Heart left ventricle (tissue), 16 donors: ENCODE measurements at regions not wholly inside any gene's neighbourhood (a gene's known extent, or its start where the extent isn't known, plus 50 kb on each side); places are given as distances from the start of the nearest gene placed in this dataset.

Experiments used
- ATAC-seq, 4 donors: fragments of 200-7000 bp; cut with Tn5 transposase; one replicate each; pipeline ENCODE4 v1.9.1; 2020 to 2022; ENCODE audit warnings: moderate library complexity in 4 of 4, mild to moderate bottlenecking in 3 of 4, moderate number of reproducible peaks in 1 of 4
- DNase-seq, 5 donors: peaks; one replicate each; pipeline ENCODE4 v3.0.0-alpha.2; 2020
- H3K27ac ChIP-seq, 12 donors: fragments of 200-600 bp; sonication (generic) in 4 of 12; one replicate each; pipeline versions ENCODE4 v1.5.0 to v1.8.0; 2016 to 2022; ENCODE audit warnings: mild to moderate bottlenecking in 2 of 12
- H3K27me3 ChIP-seq, 9 donors: fragments of 200-600 bp; sonication (generic) in 2 of 9; one replicate each; pipeline versions ENCODE4 v1.5.1 to v1.8.0; 2016 to 2022; ENCODE audit warnings: mild to moderate bottlenecking in 3 of 9
- H3K36me3 ChIP-seq, 9 donors: fragments of 200-600 bp; sonication (generic) in 2 of 9; one replicate each; pipeline versions ENCODE4 v1.5.0 to v1.8.0; 2018 to 2022; ENCODE audit warnings: mild to moderate bottlenecking in 2 of 9
- H3K4me1 ChIP-seq, 12 donors: fragments of 200-600 bp; sonication (generic) in 4 of 12; one replicate each; pipeline versions ENCODE4 v1.5.0 to v1.8.0; 2016 to 2022; ENCODE audit warnings: mild to moderate bottlenecking in 3 of 12
- H3K4me3 ChIP-seq, 12 donors: fragments of 200-600 bp; sonication (generic) in 4 of 12; one replicate each; pipeline versions ENCODE4 v1.5.0 to v1.8.0; 2017 to 2022; ENCODE audit warnings: mild to moderate bottlenecking in 9 of 12, moderate library complexity in 4 of 12
- H3K9me3 ChIP-seq, 12 donors: fragments of 200-600 bp; sonication (generic) in 4 of 12; one replicate each; pipeline versions ENCODE4 v1.5.0 to v1.8.0; 2016 to 2022; ENCODE audit warnings: mild to moderate bottlenecking in 1 of 12
- POLR2A ChIP-seq, 2 donors: fragments of 450-650 bp; IDR thresholded peaks; one replicate each; pipeline ENCODE4 v1.6.1; 2017; ENCODE audit warnings: antibody characterized with exemption in 2 of 2, mild to moderate bottlenecking in 2 of 2, moderate library complexity in 2 of 2
- WGBS, 4 donors: extraction: QIAGEN DNeasy Blood & Tissue Kit in 2 of 4; methylation state at CpG; one replicate each; pipeline versions ENCODE4 v1.1.5 to v1.1.7; 2013 to 2018; 5-methylcytosine and 5-hydroxymethylcytosine counted together
- intact Hi-C, 10 donors: fragments of 100-400 bp; cut with DNase I; formaldehyde crosslinking; loops; one replicate each; pipeline versions ENCODE4 v1.11.1 to v1.14.2; 2022
- TF ChIP-seq, protein P1 (sequence below), 12 donors: fragments of 200-600 bp; sonication (generic) in 4 of 12; IDR thresholded peaks; one replicate each; pipeline versions ENCODE4 v1.5.0 to v1.8.0; 2018 to 2022; ENCODE audit warnings: antibody characterized with exemption in 12 of 12, mild to moderate bottlenecking in 5 of 12
- donor health status: ischemic (EF 13 %, LVEDD 7.1; RV severe dilation, severe dysfunction).
- donor health status: healthy with polysubstance abuse.
- donor health status: DM: no; HTN: yes; CAD: no.
- donor health status: DM: no; HTN: no; CAD: no.
- donor health status: ischemic (EF 25% LVEDD 6.9; RV normal size, moderate dysfunction).
- donor health status: ischemic (EF 25% LVEDD 5.7; RV mildly dilated, moderate dysfunction).
- donor health status: healthy.
- donor health status: DM: yes; HTN: yes; CAD: no.
- donor health status: ischemic (EF 35%, LVEDD 5.7; RV mildly dilated, moderate dysfunction).
- donor health status: nonischemic (EF 11% LVEDD 7.7; RV severe dilation, severe dysfunction).
- donor health status: DM: yes; HTN: yes; CAD: no.
- donor health status: PGD.
- donor health status: ischemic (EF 29% LVEDD 5.4; RV normal size, mild dysfunction).
- donor health status: nonischemic (EF 23%, LVEDD 6.1; RV moderate dilation, normal function).

DNA sequence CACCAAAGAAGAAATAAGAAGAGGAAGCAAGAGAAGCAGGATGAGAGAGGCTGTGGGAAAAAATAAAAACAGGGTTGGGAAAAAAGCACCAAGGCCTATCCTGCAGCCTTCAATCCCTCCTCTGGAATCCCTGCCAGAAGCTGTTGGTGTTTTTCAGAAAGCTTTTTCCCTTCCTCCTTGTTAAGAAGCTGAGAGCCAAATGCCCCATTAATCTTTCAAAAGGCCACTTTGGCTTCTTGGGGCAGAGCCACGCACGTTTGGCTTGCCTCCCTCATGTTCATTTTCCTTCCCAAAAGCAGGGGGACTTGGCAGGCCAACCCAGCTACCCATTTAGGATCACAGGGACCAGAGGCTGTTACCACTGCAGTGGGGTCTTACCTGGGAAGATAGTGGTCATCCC is 365.3 kb downstream of the NUAK1 start:
- Histone ChIP-seq H3K4me1 (peaks cover 0 to 13% (median 0%) of the 10 kb centered on the region in 12 donors), H3K9me3 (no peaks in the 10 kb centered on the region), H3K27ac (no peak overlapping the region), H3K36me3 (no peaks in the 10 kb centered on the region), H3K27me3 (no peaks in the 10 kb centered on the region), H3K4me3 (no peak overlapping the region)
- DNase-seq: no peak
- WGBS, 4 donors: 30 to 45% (median 37%) methylated on average over 2 of the region's 2 CpGs
- ATAC-seq: no peak
- intact Hi-C loops: no loop called here
- TF ChIP-seq, protein P1, sequence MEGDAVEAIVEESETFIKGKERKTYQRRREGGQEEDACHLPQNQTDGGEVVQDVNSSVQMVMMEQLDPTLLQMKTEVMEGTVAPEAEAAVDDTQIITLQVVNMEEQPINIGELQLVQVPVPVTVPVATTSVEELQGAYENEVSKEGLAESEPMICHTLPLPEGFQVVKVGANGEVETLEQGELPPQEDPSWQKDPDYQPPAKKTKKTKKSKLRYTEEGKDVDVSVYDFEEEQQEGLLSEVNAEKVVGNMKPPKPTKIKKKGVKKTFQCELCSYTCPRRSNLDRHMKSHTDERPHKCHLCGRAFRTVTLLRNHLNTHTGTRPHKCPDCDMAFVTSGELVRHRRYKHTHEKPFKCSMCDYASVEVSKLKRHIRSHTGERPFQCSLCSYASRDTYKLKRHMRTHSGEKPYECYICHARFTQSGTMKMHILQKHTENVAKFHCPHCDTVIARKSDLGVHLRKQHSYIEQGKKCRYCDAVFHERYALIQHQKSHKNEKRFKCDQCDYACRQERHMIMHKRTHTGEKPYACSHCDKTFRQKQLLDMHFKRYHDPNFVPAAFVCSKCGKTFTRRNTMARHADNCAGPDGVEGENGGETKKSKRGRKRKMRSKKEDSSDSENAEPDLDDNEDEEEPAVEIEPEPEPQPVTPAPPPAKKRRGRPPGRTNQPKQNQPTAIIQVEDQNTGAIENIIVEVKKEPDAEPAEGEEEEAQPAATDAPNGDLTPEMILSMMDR (IDR thresholded peaks at IDR 0.05): no peak
- TF ChIP-seq POLR2A (IDR thresholded peaks at IDR 0.05): no peak

GRCh38 chr12:105774037-105774436 is 364.7 kb downstream of the NUAK1 start:
- Histone ChIP-seq H3K36me3 (no peaks in the 10 kb centered on the region), H3K4me1 (peaks cover 0 to 13% (median 0%) of the 10 kb centered on the region in 12 donors), H3K27me3 (no peaks in the 10 kb centered on the region), H3K27ac (no peak overlapping the region), H3K9me3 (no peaks in the 10 kb centered on the region), H3K4me3 (no peak overlapping the region)
- TF ChIP-seq, protein P1 (IDR thresholded peaks at IDR 0.05): no peak
- TF ChIP-seq POLR2A (IDR thresholded peaks at IDR 0.05): no peak
- 72 to 92% (median 89%) methylated on average over 5 of the region's 5 CpGs for WGBS, 4 donors
- no peak for ATAC-seq
- DNase-seq: no peak
- intact Hi-C loops: no loop called here

DNA sequence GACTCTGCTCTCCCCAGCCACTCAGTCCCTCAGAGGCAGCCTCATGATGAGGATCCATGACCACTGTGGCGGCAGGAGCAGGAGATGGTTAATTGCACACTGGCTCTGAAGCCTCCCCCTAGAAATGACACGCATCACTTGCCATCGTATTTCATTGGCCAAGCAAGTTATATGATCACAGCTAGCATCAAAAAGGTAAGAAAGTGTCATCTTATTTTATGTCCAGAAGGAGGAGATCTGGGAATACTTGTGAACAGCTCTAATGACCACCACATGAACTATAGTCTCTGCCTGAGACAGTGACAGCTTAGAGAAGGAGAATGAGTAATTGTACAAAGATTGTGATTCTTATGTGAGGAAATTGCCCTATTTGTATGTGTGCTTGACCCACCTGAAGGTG is 363.4 kb downstream of the NUAK1 start:
- WGBS, 4 donors: 43 to 56% (median 47%) methylated on average over 3 of the region's 3 CpGs
- TF ChIP-seq, protein P1 (IDR thresholded peaks at IDR 0.05): peak in 6 of 12 donors; percentile 6 to 38 (median 27)
- TF ChIP-seq POLR2A (IDR thresholded peaks at IDR 0.05): no peak
- DNase-seq (no peak), ATAC-seq (peak; percentile 20 to 58 (median 37))
- H3K27ac ChIP-seq: no peak overlapping the region
- no peak overlapping the region for H3K4me3 ChIP-seq
- H3K4me1 ChIP-seq: peaks cover 0 to 13% (median 0%) of the 10 kb centered on the region in 12 donors
- intact Hi-C loops: loop anchor here in 1 of 10 donors (5.0 kb wide), 1 partner anchor 362 kb away; the partner anchor contains the start of gene NUAK1
- no peaks in the 10 kb centered on the region for H3K9me3 ChIP-seq
- no peaks in the 10 kb centered on the region for H3K27me3 ChIP-seq
- H3K36me3 ChIP-seq: no peaks in the 10 kb centered on the region

DNA sequence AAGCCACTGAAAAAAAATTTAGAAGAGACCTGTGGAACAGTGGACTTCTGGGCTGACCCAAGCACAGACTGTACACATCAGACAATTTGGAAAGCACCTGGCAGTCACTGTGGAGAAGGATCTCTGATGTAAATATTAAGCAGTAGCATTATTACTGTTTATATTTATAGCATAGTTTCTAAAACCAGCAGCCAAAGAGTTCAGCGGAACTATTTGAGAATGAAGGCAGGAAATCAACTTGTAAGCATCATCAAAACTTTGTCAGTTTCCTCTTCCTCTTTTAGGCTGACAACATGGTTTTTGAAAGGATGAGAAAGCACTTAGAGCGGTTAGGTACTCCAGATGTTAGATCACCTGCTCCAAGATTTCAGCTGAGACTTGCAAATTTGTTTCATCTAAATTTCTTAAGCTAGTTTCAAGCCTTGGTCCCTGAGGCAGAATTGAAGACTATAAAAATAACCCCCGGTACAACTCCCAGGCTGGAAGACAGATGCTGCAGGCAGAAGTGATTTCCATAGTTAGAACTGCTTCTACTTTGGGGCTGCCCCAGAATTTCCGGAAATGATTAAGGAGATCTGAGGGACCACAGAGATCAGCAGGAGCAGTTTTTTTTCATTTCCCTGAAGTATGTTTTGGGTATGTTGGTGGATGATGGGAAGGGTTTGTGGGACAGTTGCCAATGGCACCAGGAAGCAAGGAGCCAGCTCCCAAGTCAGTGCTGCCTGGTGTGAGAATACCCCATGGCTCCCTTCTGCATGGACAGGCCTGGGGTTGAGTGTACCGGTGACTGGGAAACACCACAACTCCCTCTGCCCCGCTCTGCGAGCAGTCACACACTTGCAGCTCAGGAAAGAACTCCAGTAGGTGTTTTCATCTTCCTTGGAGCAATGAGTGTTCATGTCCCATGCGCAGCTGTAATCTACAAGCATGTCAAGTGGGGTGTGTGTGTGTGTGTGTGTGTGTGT is 354.5 kb downstream of the NUAK1 start:
- Histone ChIP-seq H3K36me3 (no peaks in the 10 kb centered on the region), H3K4me3 (no peak overlapping the region), H3K27ac (peak overlapping the region in 3 of 12 donors; percentile 10 to 35 (median 27)), H3K27me3 (no peaks in the 10 kb centered on the region), H3K9me3 (peaks cover 0 to under 1% (median 0%) of the 10 kb centered on the region in 12 donors), H3K4me1 (peaks cover 0 to 15% (median 5%) of the 10 kb centered on the region in 12 donors)
- 58 to 62% (median 61%) methylated on average over 8 of the region's 8 CpGs for WGBS, 4 donors
- TF ChIP-seq, protein P1 (IDR thresholded peaks at IDR 0.05): no peak
- TF ChIP-seq POLR2A (IDR thresholded peaks at IDR 0.05): no peak
- ATAC-seq (peak in 3 of 4 donors; percentile 14 to 65 (median 54)), DNase-seq (peak in 1 of 5 donors; percentile 19)
- intact Hi-C loops: loop anchor here in 3 of 10 donors (2.0 to 10.0 kb wide), 3 partner anchors 31 to 71 kb away; no protein-coding TSS in a partner anchor
